ENCODE measurements at regions not wholly inside any gene's neighbourhood (a gene's known extent, or its start where the extent isn't known, plus 50 kb on each side); places are given as distances from the start of the nearest gene placed in this dataset.
A peak's percentile ranks its signal among the peaks of the same experiment; 100 is the strongest.
"Not testable (repeated sequence)": the region's sequence is repeated elsewhere in the genome, so short reads cannot be mapped to it uniquely, and the experiment has no call there.

DNA sequence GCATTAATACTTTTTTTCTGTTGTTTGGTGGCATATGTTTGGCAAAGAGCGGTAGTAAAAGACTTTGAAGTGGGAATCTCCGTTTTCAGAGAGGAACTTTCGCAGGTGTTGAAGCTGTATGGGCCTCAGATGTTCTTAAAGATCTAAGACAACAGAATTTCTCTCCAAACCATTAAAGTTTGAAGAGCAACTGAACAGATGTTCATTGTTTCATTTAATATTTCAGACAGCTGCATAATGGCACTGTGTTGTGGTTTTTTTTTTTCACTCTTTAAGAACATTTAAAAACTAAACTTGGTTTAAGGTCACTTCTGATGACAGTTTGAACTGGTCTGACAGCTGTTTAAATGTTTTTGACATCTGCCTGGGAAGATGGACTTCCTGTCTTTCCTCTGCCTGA, 882.7 kb upstream of the PCDH10 start:
- no peak for DNase-seq (ENCODE audit: low read depth)

DNA sequence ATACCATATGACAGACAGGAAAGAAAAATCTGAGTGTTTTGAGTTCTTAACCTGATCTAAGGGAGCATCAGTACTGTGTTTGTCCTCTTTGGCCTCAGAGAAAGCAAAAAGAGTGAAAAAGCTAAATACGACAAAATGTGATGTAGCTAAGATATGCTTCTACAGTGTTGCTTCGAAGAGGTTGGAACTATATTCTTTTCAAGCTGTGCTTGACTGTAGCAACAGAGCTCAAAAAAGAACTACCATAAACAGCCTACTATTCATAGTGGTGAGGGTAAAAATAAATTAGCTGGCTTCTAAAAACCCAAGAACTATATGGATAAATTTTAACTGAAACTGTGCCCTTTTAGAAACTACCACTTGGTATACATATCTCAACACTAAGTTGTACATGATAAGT, 881.8 kb upstream of the PCDH10 start:
- no peak for DNase-seq (ENCODE audit: low read depth)

DNA sequence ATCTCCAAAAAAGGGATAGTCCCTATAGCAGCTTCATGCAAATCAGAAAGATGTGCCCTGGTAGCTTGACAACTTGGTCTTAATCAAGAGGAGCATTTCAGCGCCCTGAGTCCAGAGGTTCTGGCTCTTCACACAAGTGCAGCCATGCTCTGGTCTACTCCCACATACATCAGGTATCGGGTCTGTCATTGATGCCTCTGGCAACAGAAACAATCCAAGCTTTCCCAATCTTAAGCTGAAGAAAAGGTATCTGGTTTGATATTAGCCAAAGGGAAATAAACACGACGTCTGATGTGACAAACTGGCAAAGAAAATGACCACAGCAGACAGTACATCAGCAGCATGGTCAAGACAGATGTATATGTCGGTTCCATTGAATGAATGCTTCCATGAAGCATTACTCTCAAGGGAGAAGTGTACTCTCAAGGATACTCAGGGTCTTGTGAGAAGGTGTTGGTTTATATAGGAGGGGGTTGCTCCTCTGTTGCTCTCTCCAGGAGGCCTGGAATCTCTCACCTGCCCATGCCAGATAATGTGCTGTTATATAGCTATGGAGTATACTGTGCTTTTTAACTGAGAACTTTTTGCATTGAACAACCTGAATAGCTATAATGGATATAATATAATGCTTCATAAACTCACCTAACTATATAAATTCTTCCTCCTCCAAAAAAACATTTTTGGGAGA, 879.6 kb upstream of the PCDH10 start:
- no peak for DNase-seq (ENCODE audit: low read depth)

DNA sequence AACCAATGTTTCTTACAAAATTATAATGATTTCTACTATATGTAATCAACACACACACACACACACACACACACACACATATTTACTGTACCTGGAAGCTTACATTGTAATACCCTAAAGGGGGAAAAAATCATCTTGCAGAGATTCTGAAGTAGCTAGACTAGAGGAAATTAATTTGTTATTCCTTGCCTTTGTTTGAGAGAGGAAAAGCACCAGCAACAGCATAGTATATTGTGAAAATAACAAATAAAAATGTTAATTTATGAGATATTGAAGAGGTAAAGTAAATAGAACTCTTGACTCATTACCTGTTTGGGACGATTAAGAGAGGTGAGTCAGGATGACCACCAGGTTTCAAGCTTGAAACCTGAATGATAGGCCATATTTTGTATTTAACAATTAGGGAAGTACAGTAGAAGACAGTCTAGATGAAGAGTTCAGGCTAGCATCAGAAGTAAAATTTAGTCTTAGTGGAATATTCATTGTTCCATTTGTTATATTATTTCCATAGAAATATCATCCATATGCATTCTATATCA, 873.4 kb upstream of the PCDH10 start:
- no peak for DNase-seq (ENCODE audit: low read depth)

DNA sequence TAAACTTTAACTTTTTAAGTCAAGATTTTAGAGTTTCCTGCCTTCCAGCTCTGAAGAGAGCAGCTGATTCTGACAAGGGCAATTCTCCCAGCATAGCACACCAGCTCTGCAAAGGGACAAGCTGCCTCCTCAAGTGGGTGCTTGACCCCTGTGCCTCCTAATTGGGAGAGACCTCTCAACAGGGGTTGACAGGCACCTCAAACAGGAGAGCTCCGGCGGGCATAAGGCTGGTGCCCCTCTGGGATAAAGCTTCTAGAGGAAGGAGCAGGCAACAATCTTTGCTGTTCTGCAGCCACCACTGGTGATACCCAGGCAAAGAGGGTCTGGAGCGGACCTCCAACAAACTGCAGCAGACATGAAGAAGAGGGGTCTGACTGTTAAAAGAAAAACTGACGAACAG, 872.9 kb upstream of the PCDH10 start:
- no peak for DNase-seq (ENCODE audit: low read depth)

DNA sequence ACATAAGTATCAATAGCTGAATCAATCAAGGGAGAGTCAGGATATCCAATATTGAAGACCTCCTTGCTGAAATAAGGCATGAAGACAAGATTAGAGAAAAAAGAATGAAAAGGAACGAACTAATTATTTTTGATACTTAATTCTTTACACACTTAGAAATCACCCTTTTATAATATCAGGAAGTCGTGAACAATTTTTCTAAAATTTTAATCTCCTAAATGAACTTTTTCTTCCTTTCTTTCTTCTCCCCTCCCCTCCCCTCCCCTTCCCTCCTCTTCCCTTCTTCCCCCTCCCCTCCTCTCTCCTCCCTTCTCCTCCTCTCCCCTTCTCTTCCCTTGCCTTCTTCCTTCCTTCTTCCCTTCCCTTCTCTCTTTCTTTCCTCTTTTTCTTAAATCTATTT, 872.1 kb upstream of the PCDH10 start:
- DNase-seq (ENCODE audit: low read depth), result no peak

DNA sequence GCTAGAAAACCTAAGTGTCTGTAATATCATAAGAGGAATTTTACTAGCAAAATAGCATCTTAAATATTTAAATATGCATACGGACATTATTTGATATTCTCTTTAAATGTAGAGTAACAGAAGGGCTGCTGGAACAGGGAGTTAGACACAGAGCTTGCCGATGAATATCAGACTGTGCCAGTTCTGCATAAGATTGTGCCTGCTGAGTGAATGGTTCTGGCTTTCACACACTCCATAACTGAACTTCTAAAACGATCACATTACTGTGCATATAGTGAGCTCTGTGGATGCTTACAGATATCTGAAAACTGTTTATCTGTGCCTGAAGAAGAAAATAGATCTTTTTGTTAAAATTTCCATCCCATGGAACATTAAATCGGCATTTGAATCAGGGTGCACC, 867.4 kb upstream of the PCDH10 start:
- no peak for DNase-seq (ENCODE audit: low read depth)

DNA sequence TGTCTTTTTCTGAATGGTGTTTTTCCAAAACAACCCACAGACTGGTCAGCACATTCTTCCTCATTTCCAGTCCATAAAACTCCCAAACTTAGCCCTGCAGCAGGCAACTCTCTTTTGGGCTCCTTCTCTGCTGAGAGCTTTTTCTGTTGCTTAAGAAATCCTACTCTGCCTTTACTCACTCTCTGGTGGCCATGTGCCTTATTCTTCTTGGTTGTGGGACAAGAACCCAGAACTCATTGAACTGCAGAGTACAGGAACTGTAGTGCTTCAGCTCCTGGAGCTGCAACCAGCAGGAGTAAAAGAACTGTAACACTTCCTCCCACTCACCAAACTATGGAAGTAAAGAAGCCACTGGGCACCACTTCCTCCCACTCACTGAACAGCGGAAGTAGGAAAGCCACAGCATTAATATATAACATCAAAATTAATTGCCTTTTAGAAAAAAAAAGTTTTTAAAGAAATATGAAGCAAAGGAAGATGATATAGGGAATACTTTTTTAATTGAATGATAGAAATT, 864.1 kb upstream of the PCDH10 start:
- no peak for DNase-seq (ENCODE audit: low read depth)

DNA sequence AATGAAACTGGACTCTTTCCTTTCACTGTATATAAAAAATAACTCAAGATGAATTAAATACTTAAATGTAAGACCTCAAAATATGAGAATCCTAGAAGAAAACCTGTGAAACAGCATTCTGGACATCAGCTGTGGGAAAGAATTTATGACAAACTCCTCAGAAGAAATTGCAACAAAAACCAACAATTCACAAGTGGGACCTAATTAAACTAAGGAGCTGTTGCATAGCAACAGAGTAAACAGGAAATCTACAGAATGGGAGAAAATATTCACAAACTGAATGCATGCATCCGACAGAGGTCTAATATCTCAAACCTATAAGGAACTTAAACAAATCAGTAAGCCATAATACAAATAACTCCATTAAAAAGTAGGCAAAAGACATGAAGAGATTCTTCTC, 851.7 kb upstream of the PCDH10 start:
- peak; percentile 15 for DNase-seq (ENCODE audit: low read depth)

DNA sequence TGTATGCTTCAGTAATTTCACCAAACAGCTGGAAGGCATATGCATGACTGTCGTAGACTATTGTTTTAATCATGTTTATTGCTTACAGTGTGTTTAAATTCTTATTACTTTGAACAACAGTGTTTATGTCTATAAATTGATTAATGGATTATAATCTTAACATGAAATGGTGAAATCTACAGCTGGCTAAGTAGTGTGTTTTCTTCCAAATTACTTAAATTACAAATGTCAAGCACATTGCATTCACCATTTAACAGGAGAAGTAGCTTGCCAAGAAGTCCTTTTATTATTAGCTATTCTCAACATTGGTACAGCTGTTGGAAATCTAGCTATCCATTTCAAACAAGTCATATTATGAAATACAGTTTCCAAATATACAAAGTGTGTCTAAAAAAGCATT, 849.3 kb upstream of the PCDH10 start:
- DNase-seq (ENCODE audit: low read depth), result no peak

DNA sequence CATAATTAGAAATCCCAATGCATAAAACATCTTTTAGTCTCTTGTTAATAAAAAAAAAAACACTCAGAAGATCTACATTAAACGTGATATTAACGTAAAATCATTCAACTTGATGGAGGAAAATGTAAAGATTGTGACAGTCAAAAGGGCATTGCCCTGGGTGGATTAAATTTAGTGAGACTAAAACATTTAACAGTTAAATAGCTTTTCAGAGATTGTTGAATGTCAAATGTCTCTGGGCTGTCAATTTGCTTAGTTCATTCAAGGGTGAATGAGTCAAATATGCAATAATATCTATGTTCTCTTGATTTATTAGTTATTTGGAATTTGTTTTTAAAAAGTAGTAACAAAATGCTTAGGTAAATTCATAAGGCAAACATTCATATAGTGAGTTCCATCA, 836.6 kb upstream of the PCDH10 start:
- no peak for DNase-seq (ENCODE audit: low read depth)

DNA sequence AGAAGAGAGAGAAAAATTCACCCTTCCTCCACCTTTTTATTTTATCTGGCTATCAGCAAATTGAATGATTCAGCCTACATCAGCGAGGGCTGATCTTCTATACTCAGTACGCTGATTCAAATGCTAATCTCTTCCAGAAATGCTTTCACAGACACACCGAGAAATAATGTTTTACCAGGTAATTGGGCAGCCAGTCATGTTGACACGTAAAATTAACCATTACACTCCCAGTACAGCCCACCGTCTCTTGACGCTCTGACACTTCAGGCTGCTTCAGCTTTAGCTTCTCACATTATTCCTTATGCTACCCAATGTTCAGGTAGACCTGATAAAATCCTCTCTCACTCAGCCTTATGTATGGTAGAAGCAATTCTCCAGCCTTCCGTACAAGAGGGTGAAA, 835.2 kb upstream of the PCDH10 start:
- DNase-seq (ENCODE audit: low read depth), result no peak

DNA sequence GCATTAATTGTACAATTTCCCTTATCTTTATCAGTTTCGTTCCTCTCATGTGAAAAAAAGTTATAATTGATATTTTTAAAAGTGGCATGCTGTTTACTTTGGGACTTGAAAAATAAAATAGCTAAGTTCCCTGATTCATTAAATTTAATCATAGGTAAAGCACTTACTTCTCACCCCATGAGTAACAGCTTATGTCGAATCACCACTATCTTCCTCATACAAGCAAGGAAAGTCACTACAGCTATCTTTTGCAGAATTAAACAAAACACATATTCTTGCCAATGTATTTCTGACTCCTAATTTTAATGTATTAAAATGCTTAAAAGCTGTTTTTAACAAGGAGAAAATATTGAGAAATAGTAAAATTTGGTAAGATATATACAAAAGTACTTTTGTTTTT, 832.4 kb upstream of the PCDH10 start:
- no peak for DNase-seq (ENCODE audit: low read depth)

DNA sequence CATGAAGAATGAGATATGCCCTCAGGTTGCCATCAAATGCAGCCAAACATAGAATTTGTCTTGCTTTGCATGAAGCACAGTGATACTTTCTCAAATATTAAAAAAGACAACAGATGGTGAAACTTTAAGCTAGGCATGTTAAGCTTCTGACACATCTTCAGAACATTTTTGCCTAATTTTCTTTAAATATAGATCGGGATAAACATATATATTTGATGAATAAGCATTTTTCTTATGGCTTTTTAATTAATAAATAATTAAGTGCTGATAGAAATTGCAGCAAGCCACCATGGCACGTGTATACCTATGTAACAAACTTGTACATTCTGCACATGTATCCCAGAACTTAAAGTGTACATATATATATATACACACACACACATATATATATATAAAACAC, 831.2 kb upstream of the PCDH10 start:
- DNase-seq (ENCODE audit: low read depth), result no peak

DNA sequence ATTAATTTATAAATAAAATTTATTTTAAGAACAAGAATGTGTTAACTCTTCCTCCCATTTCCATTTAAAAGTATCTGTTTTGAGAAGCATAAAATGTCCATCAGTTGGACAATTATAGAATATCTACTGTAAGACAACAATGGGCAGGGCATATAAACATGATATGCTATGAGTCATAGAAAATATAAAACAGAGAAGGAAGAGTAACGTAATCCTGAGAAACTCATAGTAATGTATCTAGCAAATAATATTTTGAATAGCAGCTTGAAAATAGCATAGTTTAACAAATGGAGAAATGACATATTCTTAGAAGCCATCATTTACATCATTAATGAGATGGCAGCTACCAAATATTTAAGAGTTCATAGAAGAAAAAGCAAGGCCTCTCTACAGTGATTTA, 820.3 kb upstream of the PCDH10 start:
- DNase-seq (ENCODE audit: low read depth), result no peak

DNA sequence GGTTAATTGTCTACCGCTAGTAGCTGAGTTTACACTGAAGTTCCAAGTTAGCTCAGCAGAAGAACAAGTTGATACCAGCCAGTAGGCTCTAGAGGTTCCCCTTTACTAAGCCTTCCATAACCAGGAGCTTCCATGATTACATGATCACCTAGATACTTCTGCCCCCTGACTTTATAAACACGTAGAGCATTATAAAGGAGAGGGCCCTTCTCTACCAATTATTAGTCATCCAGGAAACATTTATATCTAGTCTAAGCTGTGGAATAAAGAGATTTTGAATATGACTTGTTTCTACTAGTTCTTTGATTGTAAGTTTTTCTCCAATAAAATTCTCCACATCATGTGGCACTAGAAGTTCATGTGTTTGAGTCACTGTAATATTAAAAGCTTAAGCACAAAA, 818.1 kb upstream of the PCDH10 start:
- no peak for DNase-seq (ENCODE audit: low read depth)

DNA sequence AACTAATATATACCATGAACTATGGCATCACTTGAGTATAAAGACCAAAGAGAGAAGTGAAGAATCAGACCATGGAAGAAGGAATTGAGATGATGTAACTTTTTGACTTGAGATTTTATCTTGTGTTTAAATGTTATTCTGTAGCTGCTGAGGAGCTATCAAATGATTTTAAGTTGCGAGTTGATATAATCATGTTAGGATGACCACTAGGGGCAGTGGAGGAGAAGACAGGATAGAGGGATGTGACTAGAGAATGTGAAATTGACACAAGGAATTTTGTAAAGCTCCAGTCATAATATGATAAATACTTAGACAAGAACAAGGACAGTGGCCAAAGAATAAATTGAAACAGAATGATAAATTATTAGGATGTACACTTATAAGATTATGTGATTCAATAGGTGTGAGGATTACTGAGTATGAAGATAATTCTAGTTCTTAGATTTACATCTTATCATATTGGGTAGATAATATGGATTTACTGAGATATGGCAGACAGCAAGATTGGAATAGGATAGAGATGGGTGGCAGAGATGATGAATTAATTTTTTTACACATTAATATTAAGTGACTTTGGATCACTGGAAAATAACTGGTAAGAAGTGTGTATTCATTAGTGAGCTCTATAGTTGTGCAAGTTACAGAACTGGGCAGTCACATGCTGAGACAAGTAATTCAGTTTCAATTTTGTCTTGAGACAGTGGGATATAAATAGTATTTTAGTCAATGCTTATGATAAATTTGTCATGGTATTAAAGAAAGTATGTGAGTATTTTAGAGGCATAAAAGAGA, 816.0 kb upstream of the PCDH10 start:
- DNase-seq (ENCODE audit: low read depth), result peak; percentile 20

DNA sequence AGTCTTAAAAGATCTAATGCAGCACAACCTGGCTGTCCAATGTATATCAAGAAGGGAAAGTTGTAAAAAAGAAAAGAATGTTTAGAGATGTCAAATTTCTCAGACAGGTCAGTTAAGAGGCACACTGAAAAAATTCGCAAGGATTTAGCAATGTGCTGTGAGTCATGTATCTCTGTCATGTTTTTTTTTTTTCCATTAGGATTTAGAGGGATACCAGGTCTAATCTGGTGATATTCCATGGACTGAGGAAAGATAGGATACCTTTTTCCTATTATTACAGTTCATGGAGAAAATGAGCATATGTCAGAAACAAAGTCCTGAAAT, 815.4 kb upstream of the PCDH10 start:
- peak; percentile 78 for DNase-seq (ENCODE audit: low read depth)

DNA sequence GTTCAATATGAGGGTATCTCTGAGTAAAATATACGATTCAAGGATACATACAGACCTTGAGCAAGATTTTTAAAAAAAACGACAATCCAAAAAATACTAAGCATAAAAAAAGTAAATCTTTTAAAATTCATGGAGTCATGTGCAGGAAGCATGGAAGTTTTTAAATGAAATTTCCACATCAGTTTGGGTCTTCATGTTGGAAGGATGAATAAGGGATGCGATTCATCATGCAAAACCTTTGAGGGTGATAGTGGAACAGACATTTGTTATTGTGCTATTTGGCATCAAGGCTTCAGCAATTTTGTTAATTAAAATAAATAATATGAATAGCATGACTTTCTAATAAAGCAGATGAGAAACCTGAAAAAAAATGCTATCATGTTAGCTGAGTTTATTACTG, 815.0 kb upstream of the PCDH10 start:
- DNase-seq (ENCODE audit: low read depth), result peak; percentile 63

DNA sequence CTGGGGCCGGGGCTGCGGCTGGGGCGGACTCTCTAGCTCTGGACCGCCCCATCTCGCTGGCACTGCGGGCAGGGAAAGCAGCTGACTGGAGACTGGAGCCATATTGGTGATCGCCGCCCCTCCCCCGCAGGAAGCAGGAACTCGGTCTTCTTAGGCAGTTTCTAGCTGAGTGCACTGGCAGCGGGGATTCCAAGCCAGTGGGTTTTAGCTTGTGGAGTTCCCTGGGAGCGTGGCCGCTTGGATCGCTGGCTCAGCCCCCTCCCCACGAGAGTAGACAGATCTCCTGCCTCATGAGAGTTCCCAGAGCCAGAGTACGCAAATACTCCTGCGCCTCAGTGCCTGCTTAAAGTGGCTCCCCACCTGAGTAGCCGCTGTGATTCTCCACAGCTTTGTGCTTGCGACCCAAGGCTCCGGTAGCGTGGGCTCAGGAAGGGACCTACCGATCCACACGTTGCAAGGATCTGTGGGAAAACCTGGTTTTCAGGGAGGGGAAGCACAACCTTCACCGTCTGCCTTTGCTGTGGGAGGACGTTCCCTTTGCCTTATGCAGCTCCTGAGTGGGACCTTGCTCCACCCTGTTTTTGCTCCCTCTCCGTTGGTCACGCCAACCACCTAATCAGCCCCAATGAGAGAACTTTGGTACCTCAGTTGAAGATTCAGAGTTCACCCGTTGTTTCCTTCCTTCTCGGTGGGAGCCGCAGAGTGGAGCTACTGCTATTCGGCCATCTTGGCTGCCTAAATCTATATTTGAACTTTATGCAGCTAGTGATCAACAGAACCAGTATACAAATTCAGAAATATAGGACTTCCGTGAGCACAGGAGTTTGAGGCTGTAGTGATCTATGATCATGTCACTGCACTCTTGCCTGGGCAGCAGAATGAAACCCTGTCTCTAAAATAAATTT, 803.9 kb upstream of the PCDH10 start:
- no peak for DNase-seq (ENCODE audit: low read depth)

DNA sequence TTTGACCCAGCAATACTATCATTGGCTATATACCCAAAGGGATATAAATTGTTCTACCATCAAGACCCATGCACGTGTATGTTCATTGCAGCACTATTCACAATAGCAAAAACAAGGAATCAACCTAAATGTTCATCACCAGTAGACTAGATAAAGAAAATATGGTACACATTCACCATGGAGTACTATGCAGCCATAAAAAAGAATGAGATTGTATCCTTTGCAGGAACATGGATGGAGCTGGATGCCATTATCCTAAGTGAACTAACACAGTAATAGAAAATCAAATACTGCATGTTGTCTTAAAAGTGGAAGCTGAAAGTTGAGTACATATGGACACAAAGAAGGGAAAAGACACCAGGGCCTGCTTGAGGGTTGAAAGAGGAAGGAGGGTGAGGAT, 803.1 kb upstream of the PCDH10 start:
- DNase-seq (ENCODE audit: low read depth), result no peak

DNA sequence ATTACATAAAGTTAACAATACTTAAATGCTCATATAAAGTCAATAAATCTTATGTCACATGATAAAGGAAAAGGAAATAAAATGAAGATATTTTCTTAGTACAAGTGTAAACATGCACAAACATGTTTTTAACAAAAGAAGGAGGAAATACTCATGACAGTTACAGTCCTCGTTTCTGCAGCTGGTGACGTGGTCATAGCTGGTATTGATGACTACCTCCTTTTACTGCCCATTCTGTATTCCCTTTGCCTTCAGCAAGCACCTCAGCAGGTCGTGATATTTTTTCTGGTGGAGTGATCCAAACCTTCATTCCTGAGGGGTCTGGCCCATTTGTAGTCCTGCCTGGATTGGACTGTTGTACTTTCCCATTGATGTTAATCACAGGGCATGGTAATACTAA, 797.5 kb upstream of the PCDH10 start:
- DNase-seq (ENCODE audit: low read depth), result not testable (repeated sequence)

DNA sequence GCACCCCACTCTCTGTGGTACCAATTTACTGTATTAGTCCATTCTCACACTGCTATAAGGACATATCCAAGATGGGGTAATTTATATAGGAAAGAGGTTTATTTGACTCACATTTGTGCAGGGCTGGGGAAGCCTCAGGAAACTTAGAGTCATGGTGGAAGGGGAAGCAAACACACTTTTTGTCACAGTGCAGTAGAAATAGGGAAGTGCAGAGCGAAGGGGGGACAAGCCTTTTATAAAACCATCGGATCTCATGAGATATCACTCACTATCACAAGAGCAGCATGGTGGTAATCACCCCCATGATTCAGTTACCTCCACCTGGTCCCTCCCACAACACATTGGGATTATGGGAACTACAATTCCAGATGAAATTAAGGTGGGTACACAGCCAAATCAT, 766.9 kb upstream of the PCDH10 start:
- DNase-seq (ENCODE audit: low read depth), result no peak

All from amniotic epithelial cell (primary cell).